ENCODE measurements at regions not wholly inside any gene's neighbourhood (a gene's known extent, or its start where the extent isn't known, plus 50 kb on each side); places are given as distances from the start of the nearest gene placed in this dataset.

DNA sequence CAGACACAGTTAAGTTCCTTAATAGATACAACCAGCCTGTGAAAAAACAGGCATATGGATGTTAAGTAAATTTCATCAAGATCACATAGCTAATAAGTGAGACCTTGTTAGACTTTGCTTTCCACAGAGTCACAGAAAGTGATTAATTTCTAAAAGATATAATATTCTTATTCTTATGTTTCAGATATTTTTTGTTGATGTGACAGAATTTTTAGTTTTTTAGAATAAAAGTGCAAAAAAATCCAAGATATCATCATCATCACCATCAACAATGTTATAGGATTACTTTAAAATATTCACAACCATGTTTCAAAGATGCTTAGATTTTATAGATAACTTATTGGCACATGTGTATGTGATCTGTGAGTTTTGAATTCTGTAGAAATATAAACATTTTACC, 132.3 kb upstream of the ITGA4 start:
- no peak for DNase-seq (ENCODE audit: low read depth, low spot score)
- no peak overlapping the region for H3K9ac ChIP-seq (ENCODE audit: insufficient read length)
- no peak overlapping the region for H3K4me3 ChIP-seq
- no peaks in the 10 kb centered on the region for H3K36me3 ChIP-seq (ENCODE audit: insufficient read depth, low read length)
- H3K27ac ChIP-seq, result no peak overlapping the region
- TF ChIP-seq EZH2 (IDR thresholded peaks at IDR 0.05), result no peak
- H3K9me3 ChIP-seq (ENCODE audit: low read depth, low read length), result no peaks in the 10 kb centered on the region

DNA sequence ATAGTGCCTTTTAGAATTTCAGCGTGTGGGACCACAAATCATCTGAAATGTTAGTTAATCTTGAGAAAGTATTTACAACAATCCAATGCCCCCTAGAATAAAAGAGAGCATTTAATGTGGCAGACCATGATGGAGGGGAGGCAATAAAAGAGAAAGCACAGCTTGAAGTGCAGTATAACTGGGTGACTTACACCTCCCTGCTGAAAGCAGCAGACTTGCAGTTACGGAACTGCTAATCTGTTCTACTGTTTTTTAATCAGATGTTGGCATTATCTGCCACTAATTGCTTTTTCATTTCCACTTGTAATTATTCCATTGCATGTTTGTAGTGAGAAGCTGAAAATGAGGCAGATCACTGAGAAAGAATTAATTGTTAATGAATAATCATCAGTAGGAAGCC, 130.5 kb upstream of the ITGA4 start:
- Histone ChIP-seq H3K27ac (no peak overlapping the region), H3K4me3 (no peak overlapping the region), H3K9me3 (ENCODE audit: low read depth, low read length) (no peaks in the 10 kb centered on the region), H3K9ac (ENCODE audit: insufficient read length) (no peak overlapping the region), H3K36me3 (ENCODE audit: insufficient read depth, low read length) (no peaks in the 10 kb centered on the region)
- no peak for TF ChIP-seq EZH2 (IDR thresholded peaks at IDR 0.05)
- TF ChIP-seq FOXP2 (optimal IDR thresholded peaks at IDR 0.05; ENCODE audit: control extremely low read depth, extremely low read length, insufficient read depth), result no peak
- TF ChIP-seq POLR2AphosphoS5 (IDR thresholded peaks at IDR 0.05; ENCODE audit: borderline replicate concordance, low read depth, low read length), result no peak
- no peak for DNase-seq (ENCODE audit: low read depth, low spot score)

GRCh38 chr2:181330286-181330685, 126.9 kb upstream of the ITGA4 start:
- H3K36me3 ChIP-seq (ENCODE audit: insufficient read depth, low read length), result no peaks in the 10 kb centered on the region
- H3K4me3 ChIP-seq, result no peak overlapping the region
- no peak overlapping the region for H3K27ac ChIP-seq
- no peak for DNase-seq (ENCODE audit: low read depth, low spot score)
- no peaks in the 10 kb centered on the region for H3K9me3 ChIP-seq (ENCODE audit: low read depth, low read length)
- H3K9ac ChIP-seq (ENCODE audit: insufficient read length), result no peak overlapping the region
- no peak for TF ChIP-seq FOXP2 (optimal IDR thresholded peaks at IDR 0.05; ENCODE audit: control extremely low read depth, extremely low read length, insufficient read depth)
- TF ChIP-seq POLR2AphosphoS5 (IDR thresholded peaks at IDR 0.05; ENCODE audit: borderline replicate concordance, low read depth, low read length), result no peak
- TF ChIP-seq EZH2 (IDR thresholded peaks at IDR 0.05), result no peak

- H3K9me3 ChIP-seq (ENCODE audit: low read depth, low read length), result no peaks in the 10 kb centered on the region
- H3K4me3 ChIP-seq, result no peak overlapping the region
- TF ChIP-seq FOXP2 (optimal IDR thresholded peaks at IDR 0.05; ENCODE audit: control extremely low read depth, extremely low read length, insufficient read depth), result no peak
- no peak for TF ChIP-seq EZH2 (IDR thresholded peaks at IDR 0.05)
- TF ChIP-seq POLR2AphosphoS5 (IDR thresholded peaks at IDR 0.05; ENCODE audit: borderline replicate concordance, low read depth, low read length), result no peak
- H3K36me3 ChIP-seq (ENCODE audit: insufficient read depth, low read length), result no peaks in the 10 kb centered on the region
- no peak for DNase-seq (ENCODE audit: low read depth, low spot score)
- H3K27ac ChIP-seq, result no peak overlapping the region
- H3K9ac ChIP-seq (ENCODE audit: insufficient read length), result no peak overlapping the region
These were observed 125.1 kb upstream of the ITGA4 start for GRCh38 chr2:181332044-181332605.

DNA sequence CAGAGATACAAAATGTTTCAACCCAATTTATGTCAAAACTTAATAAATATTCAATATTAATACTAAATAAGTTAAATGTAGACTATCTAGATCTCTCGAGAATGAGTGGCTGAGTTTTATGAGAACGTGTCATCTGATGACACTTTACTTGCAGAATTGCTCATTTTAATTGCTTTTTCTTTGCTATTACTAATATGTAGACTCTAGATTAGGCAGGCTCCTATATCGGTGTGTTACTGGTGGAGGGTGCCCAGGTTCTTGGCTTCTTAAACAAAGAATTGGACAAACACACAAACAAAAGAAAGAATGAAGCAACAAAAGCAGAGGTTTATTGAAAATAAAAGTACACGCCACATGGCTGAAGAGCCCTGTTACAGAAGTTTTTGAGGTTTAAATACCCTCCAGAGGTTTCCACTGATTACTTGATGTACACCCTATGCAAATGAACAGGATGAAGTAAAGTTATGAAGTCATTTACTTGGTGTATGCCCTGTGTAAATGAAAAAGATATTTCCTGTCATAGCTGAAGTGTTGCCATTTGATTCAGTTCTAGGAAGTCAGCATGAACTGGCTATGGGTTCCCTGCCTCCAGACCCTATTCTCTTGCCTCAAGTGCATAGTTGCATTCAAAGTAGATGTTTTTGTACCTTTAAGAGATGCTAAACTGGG, 122.9 kb upstream of the ITGA4 start:
- H3K9me3 ChIP-seq (ENCODE audit: low read depth, low read length), result no peaks in the 10 kb centered on the region
- H3K27ac ChIP-seq, result no peak overlapping the region
- H3K4me3 ChIP-seq, result no peak overlapping the region
- no peaks in the 10 kb centered on the region for H3K36me3 ChIP-seq (ENCODE audit: insufficient read depth, low read length)
- H3K9ac ChIP-seq (ENCODE audit: insufficient read length), result no peak overlapping the region
- no peak for DNase-seq (ENCODE audit: low read depth, low spot score)
- no peak for TF ChIP-seq FOXP2 (optimal IDR thresholded peaks at IDR 0.05; ENCODE audit: control extremely low read depth, extremely low read length, insufficient read depth)
- TF ChIP-seq EZH2 (IDR thresholded peaks at IDR 0.05), result no peak
- TF ChIP-seq POLR2AphosphoS5 (IDR thresholded peaks at IDR 0.05; ENCODE audit: borderline replicate concordance, low read depth, low read length), result no peak

GRCh38 chr2:181340891-181341290, 116.3 kb upstream of the ITGA4 start:
- no peak overlapping the region for H3K4me3 ChIP-seq
- no peaks in the 10 kb centered on the region for H3K36me3 ChIP-seq (ENCODE audit: insufficient read depth, low read length)
- H3K27ac ChIP-seq, result no peak overlapping the region
- H3K9me3 ChIP-seq (ENCODE audit: low read depth, low read length), result no peaks in the 10 kb centered on the region
- TF ChIP-seq EZH2 (IDR thresholded peaks at IDR 0.05), result no peak
- TF ChIP-seq POLR2AphosphoS5 (IDR thresholded peaks at IDR 0.05; ENCODE audit: borderline replicate concordance, low read depth, low read length), result no peak
- no peak for TF ChIP-seq FOXP2 (optimal IDR thresholded peaks at IDR 0.05; ENCODE audit: control extremely low read depth, extremely low read length, insufficient read depth)
- no peak overlapping the region for H3K9ac ChIP-seq (ENCODE audit: insufficient read length)
- DNase-seq (ENCODE audit: low read depth, low spot score), result no peak

DNA sequence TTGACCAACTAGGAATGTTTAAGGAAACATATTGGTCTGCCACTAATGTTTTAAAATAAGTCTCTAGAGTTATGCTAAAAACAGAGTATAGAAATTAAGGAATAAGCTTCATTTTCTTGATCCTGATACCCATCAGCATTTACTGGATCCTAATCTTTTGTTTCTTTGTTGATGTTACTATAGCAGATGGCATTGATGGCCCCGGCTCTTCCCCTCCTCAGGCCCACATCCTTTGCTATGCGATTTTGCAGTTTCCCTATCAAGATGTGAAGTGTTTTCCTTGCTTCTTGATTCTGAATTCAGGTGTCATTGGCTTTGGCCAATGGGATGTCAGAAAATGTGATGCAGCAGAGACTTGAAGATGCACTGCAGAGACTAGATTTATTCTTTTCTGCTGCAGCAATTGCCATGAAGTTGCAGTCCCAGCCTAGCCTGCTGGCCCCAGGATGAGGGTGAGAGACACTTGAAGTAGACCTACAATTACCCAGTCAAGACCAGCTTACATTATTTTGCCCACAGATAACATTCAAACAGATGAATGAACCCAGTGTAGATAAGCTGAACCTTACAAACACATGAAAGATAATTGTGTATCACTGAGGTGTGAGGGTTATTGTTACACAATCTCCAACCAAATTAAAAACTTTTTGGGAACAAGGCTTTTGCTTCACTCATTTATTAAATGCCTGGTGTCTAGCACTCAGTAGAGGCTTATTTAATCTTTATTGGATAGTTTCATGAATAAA, 115.2 kb upstream of the ITGA4 start:
- Histone ChIP-seq H3K27ac (no peak overlapping the region), H3K4me3 (no peak overlapping the region), H3K9ac (ENCODE audit: insufficient read length) (no peak overlapping the region), H3K36me3 (ENCODE audit: insufficient read depth, low read length) (no peaks in the 10 kb centered on the region), H3K9me3 (ENCODE audit: low read depth, low read length) (no peaks in the 10 kb centered on the region)
- no peak for DNase-seq (ENCODE audit: low read depth, low spot score)
- TF ChIP-seq FOXP2 (optimal IDR thresholded peaks at IDR 0.05; ENCODE audit: control extremely low read depth, extremely low read length, insufficient read depth) (no peak), POLR2AphosphoS5 (IDR thresholded peaks at IDR 0.05; ENCODE audit: borderline replicate concordance, low read depth, low read length) (no peak), EZH2 (IDR thresholded peaks at IDR 0.05) (no peak)

DNA sequence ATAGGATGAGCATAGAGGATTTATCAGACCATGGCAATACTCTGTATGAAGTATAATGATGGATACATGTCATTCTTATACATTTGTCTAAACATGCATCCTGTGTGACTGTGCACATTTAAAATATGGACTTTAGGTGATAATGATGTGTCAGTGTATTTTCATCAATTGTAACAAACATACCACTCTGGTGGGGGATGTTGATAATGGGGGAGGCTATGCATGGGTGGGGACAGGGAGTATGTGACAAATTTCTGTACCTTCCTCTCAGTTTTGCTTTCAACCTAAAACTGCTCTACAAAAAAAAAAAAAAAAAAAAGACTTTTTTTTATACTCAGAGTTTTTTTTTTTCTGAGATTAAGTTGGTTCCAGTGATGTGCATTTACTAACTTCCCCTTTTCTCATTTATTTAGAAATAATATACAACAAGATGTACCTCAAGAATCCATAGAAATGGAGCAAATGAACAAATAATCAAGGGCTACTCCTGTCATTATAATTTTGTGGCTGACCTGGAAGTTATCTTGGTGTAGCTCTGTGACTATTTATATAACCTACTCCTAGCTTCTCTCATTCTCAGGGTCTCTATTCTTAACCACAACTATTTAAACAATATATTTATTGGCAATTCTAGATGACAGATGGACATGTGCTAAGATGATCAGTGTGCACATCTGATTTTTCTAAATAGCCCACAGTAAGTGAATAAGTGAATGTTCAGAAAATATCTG, 108.9 kb upstream of the ITGA4 start:
- TF ChIP-seq EZH2 (IDR thresholded peaks at IDR 0.05) (no peak), POLR2AphosphoS5 (IDR thresholded peaks at IDR 0.05; ENCODE audit: borderline replicate concordance, low read depth, low read length) (no peak), FOXP2 (optimal IDR thresholded peaks at IDR 0.05; ENCODE audit: control extremely low read depth, extremely low read length, insufficient read depth) (no peak)
- no peak overlapping the region for H3K9ac ChIP-seq (ENCODE audit: insufficient read length)
- no peaks in the 10 kb centered on the region for H3K9me3 ChIP-seq (ENCODE audit: low read depth, low read length)
- H3K27ac ChIP-seq, result no peak overlapping the region
- H3K4me3 ChIP-seq, result no peak overlapping the region
- DNase-seq (ENCODE audit: low read depth, low spot score), result no peak
- H3K36me3 ChIP-seq (ENCODE audit: insufficient read depth, low read length), result no peaks in the 10 kb centered on the region
